Endothelial cell of umbilical vein (primary cell): ENCODE measurements at regions not wholly inside any gene's neighbourhood (a gene's known extent, or its start where the extent isn't known, plus 50 kb on each side); places are given as distances from the start of the nearest gene placed in this dataset.

ENCODE experiments used
- BruUV-seq: library from RNA; stranded (reverse); fragments of 400-500 nt; replicated peaks from 2 replicates; lab custom pipeline; 2021; lab: Mats Ljungman, UMichigan
- CTCF ChIA-PET: fragments of 300-600, 350-600 bp; sonication (Branson Sonifier 250); formaldehyde crosslinking; loops from one replicate; lab custom pipeline; 2021; ENCODE audit warnings: antibody characterized with exemption, inconsistent platforms; lab: Charles Lee
- POLR2A ChIA-PET: fragments of 300-600, 350-600 bp; sonication (Branson Sonifier 250); formaldehyde crosslinking; loops from one replicate; lab custom pipeline; 2021; ENCODE audit warnings: antibody characterized with exemption, inconsistent platforms; lab: Charles Lee
- DNase-seq: peaks from one replicate; pipeline ENCODE4 v3.0.0-alpha.2; 2011; ENCODE audit warnings: low read depth, low spot score
- FAIRE-seq: peaks from 2 replicates; lab custom pipeline; 2011; peaks lifted over from hg19 to GRCh38; lab: Jason Lieb, UNC
- H2AFZ ChIP-seq: 2 replicates; pipeline ENCODE4 v1.6.0; 2012; ENCODE audit warnings: low read depth, low read length, control low read depth, inconsistent platforms
- H3K27ac ChIP-seq: 2 replicates; pipeline ENCODE4 v1.5.1; 2011; ENCODE audit warnings: low read depth, mild to moderate bottlenecking, control low read depth, low read length, moderate library complexity; ENCODE audit not compliant: insufficient read depth
- H3K27me3 ChIP-seq, 2 experiments: 2 replicates each; pipeline versions ENCODE4 v1.6.0 to v1.6.1; 2011; ENCODE audit warnings: low read length in 2 of 2, mixed read lengths in 1 of 2; ENCODE audit not compliant: control insufficient read depth in 2 of 2, insufficient read depth in 2 of 2
- H3K36me3 ChIP-seq, 2 experiments: 2 replicates in 1 of 2; 3 replicates in 1 of 2; pipeline ENCODE4 v1.5.1; 2011; ENCODE audit warnings: low read length in 2 of 2, mild to moderate bottlenecking in 1 of 2, moderate library complexity in 1 of 2; ENCODE audit not compliant: control insufficient read depth in 2 of 2, insufficient read depth in 2 of 2; ENCODE audit errors: extremely low read depth in 1 of 2
- H3K4me1 ChIP-seq: 3 replicates; pipeline ENCODE4 v1.5.1; 2011; ENCODE audit warnings: mild to moderate bottlenecking, low read length; ENCODE audit not compliant: control insufficient read depth, insufficient read depth; ENCODE audit errors: extremely low read depth
- H3K4me2 ChIP-seq: 2 replicates; pipeline ENCODE4 v1.6.1; 2011; ENCODE audit warnings: low read length, control low read depth, mixed read lengths; ENCODE audit not compliant: insufficient read depth
- H3K4me3 ChIP-seq, 3 experiments: fragments of 200-600 bp in 1 of 3; sonication (generic), shearing (Covaris generic) in 1 of 3; replicated peaks in 1 of 3; 2 replicates each; pipeline ENCODE4 v1.5.1; 2011 to 2016; ENCODE audit warnings: control low read depth in 3 of 3, low read length in 3 of 3, mild to moderate bottlenecking in 2 of 3, inconsistent platforms in 1 of 3, low read depth in 1 of 3, moderate library complexity in 1 of 3; ENCODE audit not compliant: insufficient read depth in 1 of 3
- H3K79me2 ChIP-seq: 2 replicates; pipeline ENCODE4 v1.6.0; 2012; ENCODE audit warnings: low read length, inconsistent platforms; ENCODE audit not compliant: control insufficient read depth, insufficient read depth
- H3K9ac ChIP-seq: replicated peaks from 2 replicates; pipeline ENCODE3; 2011; ENCODE audit warnings: low read length, control low read depth; ENCODE audit not compliant: insufficient read depth; ENCODE audit errors: extremely low read depth
- H3K9me1 ChIP-seq: replicated peaks from 3 replicates; pipeline ENCODE4 v1.6.0; 2011; ENCODE audit warnings: mild to moderate bottlenecking, low read length; ENCODE audit not compliant: control insufficient read depth, insufficient read depth; ENCODE audit errors: extremely low read depth
- H3K9me3 ChIP-seq: replicated peaks from 2 replicates; pipeline ENCODE4 v1.5.1; 2012; ENCODE audit warnings: low read length, inconsistent platforms; ENCODE audit not compliant: control insufficient read depth, insufficient read depth
- H4K20me1 ChIP-seq: replicated peaks from 2 replicates; pipeline ENCODE3; 2011; ENCODE audit warnings: mild to moderate bottlenecking, low read length; ENCODE audit not compliant: control insufficient read depth, insufficient read depth; ENCODE audit errors: extremely low read depth
- EZH2 ChIP-seq: IDR thresholded peaks from 2 replicates; pipeline ENCODE4 v1.6.1; 2012; ENCODE audit warnings: borderline replicate concordance, low read depth, mild to moderate bottlenecking, moderate library complexity, low read length, inconsistent platforms; ENCODE audit not compliant: severe bottlenecking
- FOS ChIP-seq: IDR thresholded peaks from 2 replicates; pipeline ENCODE4 v1.6.1; 2011; ENCODE audit warnings: mild to moderate bottlenecking, low read length, moderate library complexity, borderline replicate concordance; ENCODE audit not compliant: insufficient read depth
- GATA2 ChIP-seq: IDR thresholded peaks from 2 replicates; pipeline ENCODE4 v1.7.0; 2011; ENCODE audit warnings: low read depth, mild to moderate bottlenecking, moderate library complexity, mixed read lengths, low read length; ENCODE audit not compliant: insufficient read length, insufficient read depth
- JUN ChIP-seq: IDR thresholded peaks from 2 replicates; pipeline ENCODE4 v1.6.1; 2011; ENCODE audit warnings: borderline replicate concordance, low read depth; ENCODE audit not compliant: insufficient read length, insufficient read depth
- MYC ChIP-seq: IDR thresholded peaks from one replicate; pipeline ENCODE4 v1.6.1; 2011; ENCODE audit warnings: mild to moderate bottlenecking, low read depth, low read length
- POLR2A ChIP-seq: IDR thresholded peaks from 2 replicates; pipeline ENCODE4 v1.6.1; 2012; ENCODE audit warnings: low read depth, mild to moderate bottlenecking, control low read depth, low read length
- POLR2AphosphoS5 ChIP-seq: IDR thresholded peaks from 2 replicates; pipeline ENCODE4 v1.6.1; 2012; ENCODE audit warnings: low read depth, mild to moderate bottlenecking, control low read depth, low read length, moderate library complexity; ENCODE audit not compliant: insufficient read depth
- dilution Hi-C: fragments of 300-500 bp; cut with MboI; formaldehyde crosslinking; loops from one replicate; pipeline ENCODE4 v1.15.0; 2019; ENCODE audit warnings: low sequenced_read_pairs; ENCODE audit not compliant: extremely low pct_ligation_motif_present
- intact Hi-C: fragments of 100-400 bp; cut with micrococcal nuclease; formaldehyde crosslinking; loops from one replicate; pipeline ENCODE4 v1.10.0; 2022
- TF ChIP-seq, protein P1 (sequence below): IDR thresholded peaks from 2 replicates; pipeline ENCODE4 v1.6.1; 2011; ENCODE audit not compliant: insufficient read depth, insufficient read length
- TF ChIP-seq, protein P2 (sequence below), 2 donors: IDR thresholded peaks; 1 replicate in 1 of 2; 2 replicates in 1 of 2; pipeline ENCODE4 v1.5.1; 2011; ENCODE audit warnings: low read length in 2 of 2, mild to moderate bottlenecking in 2 of 2, moderate library complexity in 2 of 2, control low read depth in 1 of 2, inconsistent platforms in 1 of 2, low read depth in 1 of 2; ENCODE audit not compliant: insufficient read depth in 1 of 2; ENCODE audit errors: extremely low read depth in 1 of 2

DNA sequence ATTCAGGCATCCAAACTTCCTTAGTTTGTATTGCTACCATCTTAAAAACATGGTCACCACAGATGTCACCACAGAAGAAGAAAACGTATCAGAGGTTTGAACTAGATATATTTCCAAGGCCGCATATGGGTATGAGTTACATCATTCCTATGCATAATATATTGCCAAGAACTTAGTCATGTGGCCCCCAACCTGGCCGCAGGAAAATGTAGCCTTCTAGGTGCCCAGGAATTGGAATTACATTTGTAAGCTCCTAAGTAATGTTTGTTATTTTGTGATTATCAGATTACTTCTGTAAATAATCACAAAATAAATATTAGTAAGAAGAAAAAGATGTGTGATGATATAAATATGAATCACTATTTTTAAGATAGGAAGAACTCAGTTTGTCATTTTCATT, 351.4 kb downstream of the ISL1 start:
- no peak for FAIRE-seq
- TF ChIP-seq, protein P1, sequence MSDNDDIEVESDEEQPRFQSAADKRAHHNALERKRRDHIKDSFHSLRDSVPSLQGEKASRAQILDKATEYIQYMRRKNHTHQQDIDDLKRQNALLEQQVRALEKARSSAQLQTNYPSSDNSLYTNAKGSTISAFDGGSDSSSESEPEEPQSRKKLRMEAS, result no peak
- TF ChIP-seq, protein P2, sequence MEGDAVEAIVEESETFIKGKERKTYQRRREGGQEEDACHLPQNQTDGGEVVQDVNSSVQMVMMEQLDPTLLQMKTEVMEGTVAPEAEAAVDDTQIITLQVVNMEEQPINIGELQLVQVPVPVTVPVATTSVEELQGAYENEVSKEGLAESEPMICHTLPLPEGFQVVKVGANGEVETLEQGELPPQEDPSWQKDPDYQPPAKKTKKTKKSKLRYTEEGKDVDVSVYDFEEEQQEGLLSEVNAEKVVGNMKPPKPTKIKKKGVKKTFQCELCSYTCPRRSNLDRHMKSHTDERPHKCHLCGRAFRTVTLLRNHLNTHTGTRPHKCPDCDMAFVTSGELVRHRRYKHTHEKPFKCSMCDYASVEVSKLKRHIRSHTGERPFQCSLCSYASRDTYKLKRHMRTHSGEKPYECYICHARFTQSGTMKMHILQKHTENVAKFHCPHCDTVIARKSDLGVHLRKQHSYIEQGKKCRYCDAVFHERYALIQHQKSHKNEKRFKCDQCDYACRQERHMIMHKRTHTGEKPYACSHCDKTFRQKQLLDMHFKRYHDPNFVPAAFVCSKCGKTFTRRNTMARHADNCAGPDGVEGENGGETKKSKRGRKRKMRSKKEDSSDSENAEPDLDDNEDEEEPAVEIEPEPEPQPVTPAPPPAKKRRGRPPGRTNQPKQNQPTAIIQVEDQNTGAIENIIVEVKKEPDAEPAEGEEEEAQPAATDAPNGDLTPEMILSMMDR (IDR thresholded peaks at IDR 0.05; ENCODE audit: extremely low read depth in 1 of 2, insufficient read depth in 1 of 2, low read depth in 1 of 2, low read length in 2 of 2), result no peak
- TF ChIP-seq FOS (no peak), POLR2AphosphoS5 (no peak), EZH2 (no peak), JUN (no peak), POLR2A (no peak), MYC (no peak), GATA2 (no peak)
- H3K27ac ChIP-seq, result no peak overlapping the region
- H3K9me3 ChIP-seq, result no peaks in the 10 kb centered on the region
- no TSS peak for BruUV-seq
- H3K79me2 ChIP-seq, result no peaks in the 10 kb centered on the region
- no peak for DNase-seq
- POLR2A ChIA-PET, result no interaction called here
- CTCF ChIA-PET, result no interaction called here
- H3K9me1 ChIP-seq, result no peaks in the 10 kb centered on the region
- no peaks in the 10 kb centered on the region for H3K4me1 ChIP-seq
- intact Hi-C loops, result no loop called here
- H3K4me2 ChIP-seq, result no peak overlapping the region
- dilution Hi-C loops, result no loop called here
- H2AFZ ChIP-seq, result no peak overlapping the region
- no peaks in the 10 kb centered on the region for H3K27me3 ChIP-seq
- no peak overlapping the region for H3K4me3 ChIP-seq
- no peaks in the 10 kb centered on the region for H4K20me1 ChIP-seq
- no peaks in the 10 kb centered on the region for H3K36me3 ChIP-seq
- H3K9ac ChIP-seq, result no peak overlapping the region
